Fibroblast of peridontal ligament (primary cell): ENCODE measurements at regions not wholly inside any gene's neighbourhood (a gene's known extent, or its start where the extent isn't known, plus 50 kb on each side); places are given as distances from the start of the nearest gene placed in this dataset.
A peak's percentile ranks its signal among the peaks of the same experiment; 100 is the strongest.
"Not testable (repeated sequence)": the region's sequence is repeated elsewhere in the genome, so short reads cannot be mapped to it uniquely, and the experiment has no call there.

Experiments
- DNase-seq: peaks from one replicate; pipeline ENCODE4 v3.0.0-alpha.2; 2010; ENCODE audit errors: extremely low read depth

GRCh38 chr13:109401307-109401706 is 385.1 kb downstream of the IRS2 start:
- DNase-seq: no peak

- no peak for DNase-seq
These were observed 385.6 kb downstream of the IRS2 start for GRCh38 chr13:109400624-109401257.

GRCh38 chr13:109400209-109400608 is 386.2 kb downstream of the IRS2 start:
- DNase-seq: no peak

- DNase-seq: not testable (repeated sequence)
These were observed 388.3 kb downstream of the IRS2 start for GRCh38 chr13:109398071-109398470.

GRCh38 chr13:109397285-109397684 is 389.1 kb downstream of the IRS2 start:
- DNase-seq: no peak

- DNase-seq: no peak
These were observed 390.1 kb downstream of the IRS2 start for GRCh38 chr13:109396266-109396665.

- no peak for DNase-seq
These were observed 391.4 kb downstream of the IRS2 start for GRCh38 chr13:109395014-109395413.

- DNase-seq: no peak
These were observed 391.9 kb downstream of the IRS2 start for GRCh38 chr13:109394311-109394988.

GRCh38 chr13:109393045-109393444 is 393.3 kb downstream of the IRS2 start:
- DNase-seq: no peak

GRCh38 chr13:109390391-109390790 is 396.0 kb downstream of the IRS2 start:
- no peak for DNase-seq

- DNase-seq: peak; percentile 66
These were observed 396.5 kb downstream of the IRS2 start for GRCh38 chr13:109389892-109390345.

GRCh38 chr13:109389456-109389855 is 396.9 kb downstream of the IRS2 start:
- DNase-seq: no peak

- DNase-seq: no peak
These were observed 398.9 kb downstream of the IRS2 start for GRCh38 chr13:109387471-109387870.

- DNase-seq: peak; percentile 47
These were observed 401.2 kb downstream of the IRS2 start for GRCh38 chr13:109385242-109385560.

- DNase-seq: peak; percentile 96
These were observed 401.7 kb downstream of the IRS2 start for GRCh38 chr13:109384491-109385241.

- DNase-seq: peak; percentile 62
These were observed 402.7 kb downstream of the IRS2 start for GRCh38 chr13:109383683-109384082.

GRCh38 chr13:109381546-109382180 is 404.7 kb downstream of the IRS2 start:
- peak; percentile 81 for DNase-seq

GRCh38 chr13:109380457-109380856 is 405.9 kb downstream of the IRS2 start:
- DNase-seq: no peak

GRCh38 chr13:109379930-109380329 is 406.5 kb downstream of the IRS2 start:
- DNase-seq: no peak

- no peak for DNase-seq
These were observed 409.4 kb downstream of the IRS2 start for GRCh38 chr13:109376936-109377335.

- DNase-seq: no peak
These were observed 411.7 kb downstream of the IRS2 start for GRCh38 chr13:109374609-109375200.

GRCh38 chr13:109372666-109373065 is 413.7 kb downstream of the IRS2 start:
- DNase-seq: no peak
